Fibroblast of lung (primary cell): ENCODE measurements at regions not wholly inside any gene's neighbourhood (a gene's known extent, or its start where the extent isn't known, plus 50 kb on each side); places are given as distances from the start of the nearest gene placed in this dataset.
A peak's percentile ranks its signal among the peaks of the same experiment; 100 is the strongest.

Experiments
- DNase-seq, 2 donors: peaks; one replicate each; pipeline versions ENCODE4 v3.0.0 to v3.0.0-alpha.2; 2010; ENCODE audit warnings: low read depth in 2 of 2
- H2AFZ ChIP-seq: 2 replicates; pipeline ENCODE4 v1.5.1; 2012; ENCODE audit warnings: low read length, control low read depth, inconsistent platforms
- H3K27ac ChIP-seq: 2 replicates; pipeline ENCODE4 v1.5.1; 2011; ENCODE audit warnings: low read length, control low read depth; ENCODE audit not compliant: insufficient read depth
- H3K27me3 ChIP-seq: 2 replicates; pipeline ENCODE4 v1.5.1; 2011; ENCODE audit warnings: mild to moderate bottlenecking, low read length; ENCODE audit not compliant: control insufficient read depth, insufficient read depth
- H3K36me3 ChIP-seq: 2 replicates; pipeline ENCODE4 v1.5.1; 2011; ENCODE audit warnings: low read length; ENCODE audit not compliant: control insufficient read depth, insufficient read depth
- H3K4me1 ChIP-seq: 2 replicates; pipeline ENCODE4 v1.5.1; 2011; ENCODE audit warnings: low read length; ENCODE audit not compliant: control insufficient read depth, insufficient read depth; ENCODE audit errors: extremely low read depth
- H3K4me2 ChIP-seq: 2 replicates; pipeline ENCODE4 v1.5.1; 2011; ENCODE audit warnings: low read length, control low read depth; ENCODE audit not compliant: insufficient read depth; ENCODE audit errors: extremely low read depth
- H3K4me3 ChIP-seq, 4 experiments: fragments of 200-600 bp in 1 of 4; sonication (generic) in 1 of 4; replicated peaks in 1 of 4; 2 replicates each; pipeline ENCODE4 v1.5.1; 2011 to 2016; ENCODE audit warnings: low read length in 4 of 4, low read depth in 3 of 4, mild to moderate bottlenecking in 3 of 4, control low read depth in 2 of 4, inconsistent platforms in 1 of 4, mixed read lengths in 1 of 4; ENCODE audit not compliant: insufficient read depth in 1 of 4; ENCODE audit errors: control extremely low read depth in 1 of 4
- H3K79me2 ChIP-seq: 2 replicates; pipeline ENCODE4 v1.5.1; 2012; ENCODE audit warnings: mild to moderate bottlenecking, low read length, inconsistent platforms; ENCODE audit not compliant: control insufficient read depth, insufficient read depth
- H3K9ac ChIP-seq: 2 replicates; pipeline ENCODE4 v1.5.1; 2011; ENCODE audit warnings: mild to moderate bottlenecking, low read length, control low read depth; ENCODE audit not compliant: insufficient read depth
- H3K9me3 ChIP-seq: 2 replicates; pipeline ENCODE4 v1.5.1; 2012; ENCODE audit warnings: low read depth, low read length; ENCODE audit not compliant: control insufficient read depth, insufficient read depth
- H4K20me1 ChIP-seq: 2 replicates; pipeline ENCODE4 v1.5.1; 2011; ENCODE audit warnings: low read length; ENCODE audit not compliant: control insufficient read depth, insufficient read depth; ENCODE audit errors: extremely low read depth
- EZH2 ChIP-seq: IDR thresholded peaks from 2 replicates; pipeline ENCODE4 v1.5.1; 2012; ENCODE audit warnings: low read length, control low read depth, mild to moderate bottlenecking; ENCODE audit errors: missing control alignments
- TF ChIP-seq, protein P1 (sequence below), 2 donors: IDR thresholded peaks in 1 of 2; conservative IDR thresholded peaks in 1 of 2; 1 replicate in 1 of 2; 2 replicates in 1 of 2; pipeline ENCODE4 v1.5.1; 2011 to 2012; ENCODE audit warnings: low read length in 2 of 2, control low read depth in 1 of 2, inconsistent platforms in 1 of 2, low read depth in 1 of 2, mild to moderate bottlenecking in 1 of 2

- Histone ChIP-seq H3K27ac (peak overlapping the region; percentile 99), H2AFZ (no peak overlapping the region), H3K27me3 (no peaks in the 10 kb centered on the region), H3K4me2 (peak overlapping the region; percentile 97), H3K9me3 (no peaks in the 10 kb centered on the region), H4K20me1 (no peaks in the 10 kb centered on the region), H3K4me1 (peaks cover 2% of the 10 kb centered on the region), H3K36me3 (no peaks in the 10 kb centered on the region), H3K4me3 (peak overlapping the region; percentile 74 to 96 (median 87)), H3K9ac (peak overlapping the region; percentile 89), H3K79me2 (no peaks in the 10 kb centered on the region)
- TF ChIP-seq, protein P1, sequence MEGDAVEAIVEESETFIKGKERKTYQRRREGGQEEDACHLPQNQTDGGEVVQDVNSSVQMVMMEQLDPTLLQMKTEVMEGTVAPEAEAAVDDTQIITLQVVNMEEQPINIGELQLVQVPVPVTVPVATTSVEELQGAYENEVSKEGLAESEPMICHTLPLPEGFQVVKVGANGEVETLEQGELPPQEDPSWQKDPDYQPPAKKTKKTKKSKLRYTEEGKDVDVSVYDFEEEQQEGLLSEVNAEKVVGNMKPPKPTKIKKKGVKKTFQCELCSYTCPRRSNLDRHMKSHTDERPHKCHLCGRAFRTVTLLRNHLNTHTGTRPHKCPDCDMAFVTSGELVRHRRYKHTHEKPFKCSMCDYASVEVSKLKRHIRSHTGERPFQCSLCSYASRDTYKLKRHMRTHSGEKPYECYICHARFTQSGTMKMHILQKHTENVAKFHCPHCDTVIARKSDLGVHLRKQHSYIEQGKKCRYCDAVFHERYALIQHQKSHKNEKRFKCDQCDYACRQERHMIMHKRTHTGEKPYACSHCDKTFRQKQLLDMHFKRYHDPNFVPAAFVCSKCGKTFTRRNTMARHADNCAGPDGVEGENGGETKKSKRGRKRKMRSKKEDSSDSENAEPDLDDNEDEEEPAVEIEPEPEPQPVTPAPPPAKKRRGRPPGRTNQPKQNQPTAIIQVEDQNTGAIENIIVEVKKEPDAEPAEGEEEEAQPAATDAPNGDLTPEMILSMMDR (conservative IDR thresholded peaks at IDR 0.05 in 1 of 2, IDR thresholded peaks at IDR 0.05 in 1 of 2; ENCODE audit: low read depth in 1 of 2, low read length in 2 of 2), result no peak
- no peak for TF ChIP-seq EZH2
- peak; percentile 90 to 92 for DNase-seq
Observed at GRCh38 chr6:26205161-26205624, 118.0 kb downstream of the HFE start.

- no peaks in the 10 kb centered on the region for H3K27me3 ChIP-seq
- no peaks in the 10 kb centered on the region for H3K36me3 ChIP-seq
- peak overlapping the region; percentile 99 for H3K27ac ChIP-seq
- no peak for TF ChIP-seq EZH2
- TF ChIP-seq, protein P1 (conservative IDR thresholded peaks at IDR 0.05 in 1 of 2, IDR thresholded peaks at IDR 0.05 in 1 of 2; ENCODE audit: low read depth in 1 of 2, low read length in 2 of 2), result no peak
- no peaks in the 10 kb centered on the region for H4K20me1 ChIP-seq
- peak overlapping the region; percentile 97 for H3K4me2 ChIP-seq
- H3K4me1 ChIP-seq, result peaks cover 2% of the 10 kb centered on the region
- no peaks in the 10 kb centered on the region for H3K9me3 ChIP-seq
- H3K4me3 ChIP-seq, result peak overlapping the region; percentile 74 to 96 (median 87)
- H2AFZ ChIP-seq, result peak overlapping the region; percentile 43
- no peaks in the 10 kb centered on the region for H3K79me2 ChIP-seq
- peak; percentile 74 to 94 for DNase-seq
- peak overlapping the region; percentile 89 for H3K9ac ChIP-seq
Observed at GRCh38 chr6:26205625-26206574, 118.7 kb downstream of the HFE start.

DNA sequence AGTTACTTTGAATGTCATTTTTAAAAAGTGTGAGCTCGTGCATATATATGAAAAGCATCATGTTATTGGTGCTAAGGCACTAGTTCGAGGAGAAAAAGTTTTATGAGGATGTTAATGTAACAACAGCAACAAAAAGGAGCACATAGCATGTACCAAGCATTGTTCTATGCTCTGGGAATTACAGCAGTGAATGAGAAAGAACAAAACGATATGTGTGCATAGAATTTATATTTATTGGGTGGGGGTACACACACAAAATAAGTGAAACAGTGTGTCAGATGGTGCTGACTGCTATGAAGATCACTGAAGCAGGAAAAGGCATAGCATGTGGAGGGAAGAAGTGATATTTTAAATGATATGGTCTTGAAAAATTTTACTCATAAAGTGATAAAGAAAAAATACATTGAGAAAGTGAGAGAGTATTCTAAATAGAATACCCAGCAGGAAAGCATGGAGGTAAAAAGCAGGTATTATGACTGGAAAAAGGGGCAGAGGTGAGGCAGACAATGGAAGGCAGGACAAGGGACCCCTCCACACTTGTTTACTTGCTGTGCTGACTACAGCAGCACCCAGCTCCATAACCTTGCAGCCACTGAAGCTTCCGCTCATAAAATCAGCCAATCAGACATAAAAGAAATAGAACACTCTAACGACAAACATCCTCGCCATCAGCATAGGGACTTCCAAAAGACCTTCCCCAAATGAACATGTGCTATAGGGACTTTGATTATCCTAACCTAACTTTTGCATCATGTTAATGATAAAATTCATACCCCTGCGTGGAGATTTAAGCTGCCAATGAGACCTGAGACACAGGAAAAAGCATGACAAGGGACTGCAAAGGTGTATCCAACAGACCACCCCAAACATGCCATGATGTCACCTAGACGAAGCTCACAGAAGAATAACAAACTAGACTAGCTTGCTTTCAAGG lies 119.9 kb downstream of the HFE start:
- Histone ChIP-seq H3K9ac (no peak overlapping the region), H3K4me2 (no peak overlapping the region), H3K4me3 (peak overlapping the region in 2 of 4 experiments; percentile 74 to 96), H3K36me3 (no peaks in the 10 kb centered on the region), H4K20me1 (no peaks in the 10 kb centered on the region), H3K27ac (no peak overlapping the region), H3K9me3 (no peaks in the 10 kb centered on the region), H2AFZ (no peak overlapping the region), H3K79me2 (no peaks in the 10 kb centered on the region), H3K27me3 (no peaks in the 10 kb centered on the region), H3K4me1 (peaks cover 2% of the 10 kb centered on the region)
- TF ChIP-seq, protein P1 (conservative IDR thresholded peaks at IDR 0.05 in 1 of 2, IDR thresholded peaks at IDR 0.05 in 1 of 2; ENCODE audit: low read depth in 1 of 2, low read length in 2 of 2), result no peak
- no peak for TF ChIP-seq EZH2
- no peak for DNase-seq
